LNCaP clone FGC (cell line): ENCODE measurements at regions not wholly inside any gene's neighbourhood (a gene's known extent, or its start where the extent isn't known, plus 50 kb on each side); places are given as distances from the start of the nearest gene placed in this dataset.
"Not testable (repeated sequence)": the region's sequence is repeated elsewhere in the genome, so short reads cannot be mapped to it uniquely, and the experiment has no call there.

Source experiments
- DNase-seq: peaks from one replicate; pipeline ENCODE4 v3.0.0-alpha.2; 2011; ENCODE audit warnings: low read depth
- H3K4me3 ChIP-seq: 2 replicates; pipeline ENCODE4 v1.5.1; 2011; ENCODE audit warnings: mild to moderate bottlenecking, low read depth, low read length, control low read depth
- TF ChIP-seq, protein P1 (sequence below): IDR thresholded peaks from 2 replicates; pipeline ENCODE4 v1.5.1; 2012; ENCODE audit warnings: mild to moderate bottlenecking; ENCODE audit not compliant: control insufficient read depth, insufficient read depth; ENCODE audit errors: extremely low read depth

DNA sequence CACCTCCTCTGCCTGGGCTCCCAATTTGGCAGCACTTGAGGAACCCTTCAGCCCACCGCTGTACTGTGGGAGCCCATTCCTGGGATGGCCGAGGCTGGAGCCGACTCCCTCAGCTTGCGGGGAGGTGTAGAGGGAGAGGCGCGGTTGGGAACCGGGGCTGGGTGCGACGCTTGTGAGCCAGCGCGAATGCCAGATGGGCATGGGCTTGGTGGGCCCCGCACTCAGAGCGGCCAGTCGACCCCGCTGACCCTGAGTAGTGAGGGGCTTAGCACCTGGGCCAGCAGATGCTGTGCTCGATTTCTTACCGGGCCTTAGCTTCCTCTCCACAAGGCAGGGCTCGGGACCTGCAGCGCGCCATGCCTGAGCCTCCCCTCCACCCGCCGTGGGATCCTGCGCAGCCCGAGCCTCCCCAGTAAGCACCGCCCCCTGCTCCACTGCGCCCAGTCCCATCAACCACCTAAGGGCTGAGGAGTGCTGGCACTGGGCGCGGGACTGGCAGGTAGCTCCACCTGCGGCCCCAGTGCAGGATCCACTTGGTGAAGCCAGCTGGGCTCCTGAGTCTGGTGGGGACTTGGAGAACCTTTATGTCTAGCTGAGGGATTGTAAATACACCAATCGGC, 58.3 kb upstream of the DEFB108B start:
- no peak overlapping the region for H3K4me3 ChIP-seq
- TF ChIP-seq, protein P1, sequence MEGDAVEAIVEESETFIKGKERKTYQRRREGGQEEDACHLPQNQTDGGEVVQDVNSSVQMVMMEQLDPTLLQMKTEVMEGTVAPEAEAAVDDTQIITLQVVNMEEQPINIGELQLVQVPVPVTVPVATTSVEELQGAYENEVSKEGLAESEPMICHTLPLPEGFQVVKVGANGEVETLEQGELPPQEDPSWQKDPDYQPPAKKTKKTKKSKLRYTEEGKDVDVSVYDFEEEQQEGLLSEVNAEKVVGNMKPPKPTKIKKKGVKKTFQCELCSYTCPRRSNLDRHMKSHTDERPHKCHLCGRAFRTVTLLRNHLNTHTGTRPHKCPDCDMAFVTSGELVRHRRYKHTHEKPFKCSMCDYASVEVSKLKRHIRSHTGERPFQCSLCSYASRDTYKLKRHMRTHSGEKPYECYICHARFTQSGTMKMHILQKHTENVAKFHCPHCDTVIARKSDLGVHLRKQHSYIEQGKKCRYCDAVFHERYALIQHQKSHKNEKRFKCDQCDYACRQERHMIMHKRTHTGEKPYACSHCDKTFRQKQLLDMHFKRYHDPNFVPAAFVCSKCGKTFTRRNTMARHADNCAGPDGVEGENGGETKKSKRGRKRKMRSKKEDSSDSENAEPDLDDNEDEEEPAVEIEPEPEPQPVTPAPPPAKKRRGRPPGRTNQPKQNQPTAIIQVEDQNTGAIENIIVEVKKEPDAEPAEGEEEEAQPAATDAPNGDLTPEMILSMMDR, result no peak
- no peak for DNase-seq

GRCh38 chr11:71780116-71780515, 52.9 kb upstream of the DEFB108B start:
- not testable (repeated sequence) for DNase-seq, H3K4me3 ChIP-seq

DNA sequence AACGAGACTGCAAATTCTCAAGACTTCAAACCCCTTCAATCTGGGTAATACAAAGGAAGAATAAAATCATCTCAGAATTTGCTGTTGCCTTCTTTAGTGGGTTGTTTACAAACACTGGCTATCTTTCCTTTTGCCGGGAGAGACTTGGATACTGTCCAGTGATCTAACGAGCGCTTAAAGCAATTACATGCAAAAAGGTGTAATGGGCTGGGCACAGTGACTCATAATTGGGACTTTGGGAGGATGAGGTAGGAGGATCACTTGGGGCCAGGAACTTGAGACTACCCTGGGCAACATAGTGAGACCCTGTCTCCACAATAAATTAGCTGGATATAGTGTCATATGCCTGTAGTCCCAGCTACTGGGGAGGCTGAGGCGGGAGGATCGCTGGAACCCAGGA, 52.2 kb upstream of the DEFB108B start:
- not testable (repeated sequence) for DNase-seq, H3K4me3 ChIP-seq

- DNase-seq, H3K4me3 ChIP-seq: not testable (repeated sequence)
These were observed 51.5 kb upstream of the DEFB108B start for GRCh38 chr11:71781491-71781890.

- not testable (repeated sequence) for H3K4me3 ChIP-seq, DNase-seq
These were observed 50.7 kb upstream of the DEFB108B start for GRCh38 chr11:71782229-71782861.

GRCh38 chr11:71783191-71783590, 49.8 kb upstream of the DEFB108B start:
- not testable (repeated sequence) for DNase-seq, H3K4me3 ChIP-seq
